ENCODE measurements at regions not wholly inside any gene's neighbourhood (a gene's known extent, or its start where the extent isn't known, plus 50 kb on each side); places are given as distances from the start of the nearest gene placed in this dataset.

- intact Hi-C loops (cut with micrococcal nuclease) = no loop called here
- FAIRE-seq (no peak), ATAC-seq (no peak), DNase-seq (ENCODE audit: extremely low read depth in 1 of 4, low spot score in 3 of 4) (no peak)
- no TSS peak for BruUV-seq (replicated peaks)
- ChIA-PET POLR2A (no interaction called here), CTCF (ENCODE audit: low intra/inter-chr PET ratio) (no interaction called here)
- H2AFZ ChIP-seq (ENCODE audit: low read depth, low read length) = no peak overlapping the region
- H3K79me2 ChIP-seq (ENCODE audit: control insufficient read depth, insufficient read depth, low read length) = no peaks in the 10 kb centered on the region
- no peak overlapping the region for H3K9ac ChIP-seq (ENCODE audit: insufficient read depth in 1 of 2, low read depth in 2 of 2, low read length in 2 of 2)
- H3K4me3 ChIP-seq = no peak overlapping the region
- TF ChIP-seq ZNF551 (CRISPR knock-in tag; IDR thresholded peaks at IDR 0.05) (no peak), SMAD4 (CRISPR knock-in tag; conservative IDR thresholded peaks at IDR 0.05) (no peak), MLX (CRISPR knock-in tag; conservative IDR thresholded peaks at IDR 0.05) (no peak), ADNP (tag; IDR thresholded peaks at IDR 0.05) (no peak), ELF4 (CRISPR knock-in tag; IDR thresholded peaks at IDR 0.05) (no peak), ZNF184 (CRISPR knock-in tag; IDR thresholded peaks at IDR 0.05) (no peak), ZNF274 (IDR thresholded peaks at IDR 0.05; ENCODE audit: borderline replicate concordance, low read depth, low read length) (no peak), ARID1B (IDR thresholded peaks at IDR 0.05) (no peak), KHSRP (IDR thresholded peaks at IDR 0.05) (no peak), ZBTB34 (CRISPR knock-in tag; IDR thresholded peaks at IDR 0.05) (no peak), NR2F6 (CRISPR knock-in tag; IDR thresholded peaks at IDR 0.05) (no peak), RBM15 (IDR thresholded peaks at IDR 0.05; ENCODE audit: insufficient read depth, low read length) (no peak), ZEB2 (IDR thresholded peaks at IDR 0.05) (no peak)
- H3K4me1 ChIP-seq (replicated peaks in 1 of 2; ENCODE audit: control insufficient read depth in 2 of 2, insufficient read depth in 2 of 2, low read length in 2 of 2) = no peaks in the 10 kb centered on the region
- in situ Hi-C loops (cut with MboI) = no loop called here
- no peaks in the 10 kb centered on the region for H4K20me1 ChIP-seq (replicated peaks; ENCODE audit: control insufficient read depth, insufficient read depth, low read length)
- no peak overlapping the region for H3K27ac ChIP-seq (ENCODE audit: extremely low read depth, low read depth, low read length)
- H3K36me3 ChIP-seq (ENCODE audit: control insufficient read depth, insufficient read depth, low read length) = no peaks in the 10 kb centered on the region
- no peaks in the 10 kb centered on the region for H3K27me3 ChIP-seq (ENCODE audit: control insufficient read depth in 2 of 2, insufficient read depth in 2 of 2, low read length in 2 of 2)
- H3K9me3 ChIP-seq (replicated peaks; ENCODE audit: control insufficient read depth, insufficient read depth, low read depth, low read length) = no peaks in the 10 kb centered on the region
- H3K4me2 ChIP-seq (ENCODE audit: insufficient read depth, low read length) = no peak overlapping the region
- 1% methylated on average over 4 of the region's 4 CpGs for WGBS (ENCODE audit: insufficient coverage, low coverage, missing lambda C conversion rate)
- no peaks in the 10 kb centered on the region for H3K9me1 ChIP-seq (ENCODE audit: control insufficient read depth, insufficient read depth, low read length)
Observed at GRCh38 chr3:159693226-159693625, 295.4 kb upstream of the IL12A start.
